ENCODE measurements at regions not wholly inside any gene's neighbourhood (a gene's known extent, or its start where the extent isn't known, plus 50 kb on each side); places are given as distances from the start of the nearest gene placed in this dataset.

GRCh38 chr14:31968107-31968810 is 108.8 kb upstream of the ARHGAP5 start:
- no peak overlapping the region for H2AFZ ChIP-seq (ENCODE audit: low read depth, low read length)
- H3K9me3 ChIP-seq (ENCODE audit: insufficient read depth, low read length): no peaks in the 10 kb centered on the region
- H3K4me3 ChIP-seq (ENCODE audit: low read length): no peak overlapping the region
- H4K20me1 ChIP-seq (ENCODE audit: insufficient read depth, low read length): no peaks in the 10 kb centered on the region
- H3K27ac ChIP-seq (ENCODE audit: low read length): no peak overlapping the region
- H3K4me1 ChIP-seq (ENCODE audit: low read length): no peaks in the 10 kb centered on the region
- H3K36me3 ChIP-seq (replicated peaks; ENCODE audit: low read depth, low read length): no peaks in the 10 kb centered on the region
- H3K79me2 ChIP-seq (ENCODE audit: low read length): no peaks in the 10 kb centered on the region
- no peaks in the 10 kb centered on the region for H3K27me3 ChIP-seq (ENCODE audit: low read depth, low read length)
- H3K9ac ChIP-seq (ENCODE audit: low read length): no peak overlapping the region
- TF ChIP-seq CTCF (IDR thresholded peaks at IDR 0.05; ENCODE audit: low read depth, low read length): no peak
- TF ChIP-seq EZH2phosphoT487 (IDR thresholded peaks at IDR 0.05; ENCODE audit: low read depth): no peak
- H3K4me2 ChIP-seq (ENCODE audit: low read length): no peak overlapping the region

GRCh38 chr14:31968956-31969698 is 108.0 kb upstream of the ARHGAP5 start:
- H3K27ac ChIP-seq (ENCODE audit: low read length): no peak overlapping the region
- no peak overlapping the region for H2AFZ ChIP-seq (ENCODE audit: low read depth, low read length)
- no peaks in the 10 kb centered on the region for H3K79me2 ChIP-seq (ENCODE audit: low read length)
- H4K20me1 ChIP-seq (ENCODE audit: insufficient read depth, low read length): no peaks in the 10 kb centered on the region
- TF ChIP-seq EZH2phosphoT487 (IDR thresholded peaks at IDR 0.05; ENCODE audit: low read depth) (no peak), CTCF (IDR thresholded peaks at IDR 0.05; ENCODE audit: low read depth, low read length) (no peak)
- peaks cover 3% of the 10 kb centered on the region for H3K9me3 ChIP-seq (ENCODE audit: insufficient read depth, low read length)
- no peaks in the 10 kb centered on the region for H3K36me3 ChIP-seq (replicated peaks; ENCODE audit: low read depth, low read length)
- H3K27me3 ChIP-seq (ENCODE audit: low read depth, low read length): no peaks in the 10 kb centered on the region
- no peaks in the 10 kb centered on the region for H3K4me1 ChIP-seq (ENCODE audit: low read length)
- H3K4me2 ChIP-seq (ENCODE audit: low read length): no peak overlapping the region
- H3K9ac ChIP-seq (ENCODE audit: low read length): no peak overlapping the region
- H3K4me3 ChIP-seq (ENCODE audit: low read length): no peak overlapping the region

- H3K9ac ChIP-seq (ENCODE audit: low read length): no peak overlapping the region
- no peaks in the 10 kb centered on the region for H3K27me3 ChIP-seq (ENCODE audit: low read depth, low read length)
- H3K4me2 ChIP-seq (ENCODE audit: low read length): no peak overlapping the region
- H3K36me3 ChIP-seq (replicated peaks; ENCODE audit: low read depth, low read length): no peaks in the 10 kb centered on the region
- H3K4me1 ChIP-seq (ENCODE audit: low read length): no peaks in the 10 kb centered on the region
- TF ChIP-seq CTCF (IDR thresholded peaks at IDR 0.05; ENCODE audit: low read depth, low read length) (no peak), EZH2phosphoT487 (IDR thresholded peaks at IDR 0.05; ENCODE audit: low read depth) (no peak)
- H3K4me3 ChIP-seq (ENCODE audit: low read length): no peak overlapping the region
- H2AFZ ChIP-seq (ENCODE audit: low read depth, low read length): no peak overlapping the region
- H3K27ac ChIP-seq (ENCODE audit: low read length): no peak overlapping the region
- H4K20me1 ChIP-seq (ENCODE audit: insufficient read depth, low read length): no peaks in the 10 kb centered on the region
- no peaks in the 10 kb centered on the region for H3K79me2 ChIP-seq (ENCODE audit: low read length)
- H3K9me3 ChIP-seq (ENCODE audit: insufficient read depth, low read length): peaks cover 6% of the 10 kb centered on the region
These were observed 107.3 kb upstream of the ARHGAP5 start for GRCh38 chr14:31969699-31970240.

- Histone ChIP-seq H3K27me3 (ENCODE audit: low read depth, low read length) (no peaks in the 10 kb centered on the region), H3K9ac (ENCODE audit: low read length) (no peak overlapping the region)
- TF ChIP-seq CTCF (IDR thresholded peaks at IDR 0.05; ENCODE audit: low read depth, low read length) (no peak), EZH2phosphoT487 (IDR thresholded peaks at IDR 0.05; ENCODE audit: low read depth) (no peak)
These were observed 106.4 kb upstream of the ARHGAP5 start for GRCh38 chr14:31970744-31971143.

More at GRCh38 chr14:31970744-31971143, 106.4 kb upstream of the ARHGAP5 start:
- Histone ChIP-seq H3K4me3 (ENCODE audit: low read length) (no peak overlapping the region), H3K36me3 (replicated peaks; ENCODE audit: low read depth, low read length) (no peaks in the 10 kb centered on the region), H3K9me3 (ENCODE audit: insufficient read depth, low read length) (peaks cover 6% of the 10 kb centered on the region), H4K20me1 (ENCODE audit: insufficient read depth, low read length) (no peaks in the 10 kb centered on the region), H3K27ac (ENCODE audit: low read length) (no peak overlapping the region), H3K79me2 (ENCODE audit: low read length) (no peaks in the 10 kb centered on the region), H3K4me2 (ENCODE audit: low read length) (no peak overlapping the region), H3K4me1 (ENCODE audit: low read length) (no peaks in the 10 kb centered on the region), H2AFZ (ENCODE audit: low read depth, low read length) (no peak overlapping the region)

Measured in OCI-LY3 (cell line).